Osteocyte (in vitro differentiated cells): ENCODE measurements at regions not wholly inside any gene's neighbourhood (a gene's known extent, or its start where the extent isn't known, plus 50 kb on each side); places are given as distances from the start of the nearest gene placed in this dataset.

Source experiments
- DNase-seq: peaks from one replicate; pipeline ENCODE4 v3.0.0; 2021; ENCODE audit warnings: mixed read lengths; ENCODE audit not compliant: unreplicated experiment; ENCODE audit errors: extremely low spot score
- H3K27ac Mint-ChIP-seq: one replicate; pipeline ENCODE4 v1.8.0; 2021; ENCODE audit warnings: mild to moderate bottlenecking, mixed read lengths; ENCODE audit not compliant: unreplicated experiment
- H3K27me3 Mint-ChIP-seq: one replicate; pipeline ENCODE4 v1.8.0; 2021; ENCODE audit warnings: mixed read lengths; ENCODE audit not compliant: unreplicated experiment
- H3K36me3 Mint-ChIP-seq: one replicate; pipeline ENCODE4 v1.8.0; 2021; ENCODE audit warnings: mixed read lengths; ENCODE audit not compliant: unreplicated experiment
- H3K4me1 Mint-ChIP-seq: one replicate; pipeline ENCODE4 v1.8.0; 2021; ENCODE audit warnings: mixed read lengths; ENCODE audit not compliant: unreplicated experiment
- H3K4me3 Mint-ChIP-seq: one replicate; pipeline ENCODE4 v1.8.0; 2021; ENCODE audit warnings: mild to moderate bottlenecking, moderate library complexity, mixed read lengths; ENCODE audit not compliant: unreplicated experiment
- H3K9me3 Mint-ChIP-seq: one replicate; pipeline ENCODE4 v1.8.0; 2021; ENCODE audit warnings: mixed read lengths; ENCODE audit not compliant: unreplicated experiment
- TF ChIP-seq, protein P1 (sequence below): fragments of 200-600 bp; sonication (generic); IDR thresholded peaks from 2 replicates; pipeline ENCODE4 v1.5.0; 2021; ENCODE audit warnings: antibody characterized with exemption, mild to moderate bottlenecking, moderate library complexity

DNA sequence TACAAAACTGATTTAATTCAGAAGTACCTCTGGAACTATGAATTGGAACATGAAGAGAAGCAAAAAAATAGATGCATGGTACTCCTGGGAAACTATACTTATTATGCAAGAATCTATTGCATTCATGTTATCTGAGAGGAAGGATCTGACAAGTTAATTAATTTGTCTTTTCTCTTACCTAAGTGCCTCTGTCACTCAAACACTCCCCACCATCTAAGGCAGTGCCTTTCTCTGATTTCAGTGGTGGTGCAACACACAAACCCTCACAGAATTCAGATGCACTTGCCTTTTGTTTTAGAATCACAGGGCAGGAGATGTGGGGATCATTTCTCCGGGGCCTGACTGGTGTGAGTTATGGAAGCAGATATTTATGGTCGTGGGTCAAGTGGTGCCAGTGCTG, 52.5 kb upstream of the C9orf72 start:
- H3K27ac Mint-ChIP-seq = no peak overlapping the region
- no peaks in the 10 kb centered on the region for H3K4me1 Mint-ChIP-seq
- no peak for DNase-seq
- H3K27me3 Mint-ChIP-seq = peaks cover 15% of the 10 kb centered on the region
- no peaks in the 10 kb centered on the region for H3K9me3 Mint-ChIP-seq
- H3K36me3 Mint-ChIP-seq = no peaks in the 10 kb centered on the region
- TF ChIP-seq, protein P1, sequence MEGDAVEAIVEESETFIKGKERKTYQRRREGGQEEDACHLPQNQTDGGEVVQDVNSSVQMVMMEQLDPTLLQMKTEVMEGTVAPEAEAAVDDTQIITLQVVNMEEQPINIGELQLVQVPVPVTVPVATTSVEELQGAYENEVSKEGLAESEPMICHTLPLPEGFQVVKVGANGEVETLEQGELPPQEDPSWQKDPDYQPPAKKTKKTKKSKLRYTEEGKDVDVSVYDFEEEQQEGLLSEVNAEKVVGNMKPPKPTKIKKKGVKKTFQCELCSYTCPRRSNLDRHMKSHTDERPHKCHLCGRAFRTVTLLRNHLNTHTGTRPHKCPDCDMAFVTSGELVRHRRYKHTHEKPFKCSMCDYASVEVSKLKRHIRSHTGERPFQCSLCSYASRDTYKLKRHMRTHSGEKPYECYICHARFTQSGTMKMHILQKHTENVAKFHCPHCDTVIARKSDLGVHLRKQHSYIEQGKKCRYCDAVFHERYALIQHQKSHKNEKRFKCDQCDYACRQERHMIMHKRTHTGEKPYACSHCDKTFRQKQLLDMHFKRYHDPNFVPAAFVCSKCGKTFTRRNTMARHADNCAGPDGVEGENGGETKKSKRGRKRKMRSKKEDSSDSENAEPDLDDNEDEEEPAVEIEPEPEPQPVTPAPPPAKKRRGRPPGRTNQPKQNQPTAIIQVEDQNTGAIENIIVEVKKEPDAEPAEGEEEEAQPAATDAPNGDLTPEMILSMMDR = no peak
- H3K4me3 Mint-ChIP-seq = no peak overlapping the region

DNA sequence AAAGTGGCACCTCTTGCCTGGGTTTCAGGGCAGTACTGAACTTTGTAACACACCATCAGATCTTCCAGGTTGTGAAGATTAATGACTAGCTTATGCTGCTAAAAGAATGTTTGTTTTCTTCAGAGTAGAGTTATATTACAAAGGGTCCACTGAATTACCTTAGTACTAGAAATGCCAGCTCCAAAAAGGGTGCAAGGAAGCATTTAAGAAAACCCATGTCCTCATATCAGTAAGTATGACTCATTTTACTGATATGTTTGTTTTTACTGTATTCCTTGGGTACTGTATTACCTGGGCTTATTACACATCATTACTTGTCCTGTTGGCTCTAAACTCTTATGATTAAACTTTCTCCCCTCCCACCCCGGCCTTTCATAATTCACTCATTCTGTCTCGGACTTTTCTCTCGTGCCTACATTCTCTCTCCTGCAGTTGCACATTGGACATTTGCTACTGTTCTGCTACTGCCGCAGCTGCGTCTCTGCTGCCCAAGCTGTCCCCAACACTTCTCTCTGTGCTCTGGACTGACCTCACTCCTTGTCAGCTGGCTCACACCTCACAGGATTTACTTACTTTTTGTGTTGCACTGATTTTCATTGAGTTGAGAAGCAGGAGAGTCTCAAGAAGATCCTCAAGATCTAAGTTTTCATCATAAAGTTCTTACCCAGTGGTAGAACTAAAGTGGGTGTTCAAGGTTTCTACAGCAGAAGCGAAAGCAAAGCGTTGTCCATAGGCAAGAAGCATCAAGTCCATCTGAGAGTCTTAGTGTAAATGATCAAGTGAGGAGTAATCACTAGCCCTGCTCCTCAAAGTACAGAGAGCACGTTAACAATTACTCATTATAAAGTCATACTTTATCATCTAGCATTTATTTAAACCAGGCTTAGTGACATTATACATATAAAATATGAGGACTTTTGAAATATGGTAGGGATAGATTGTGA, 53.2 kb upstream of the C9orf72 start:
- Mint-ChIP-seq H3K36me3 (no peaks in the 10 kb centered on the region), H3K4me1 (no peaks in the 10 kb centered on the region), H3K4me3 (no peak overlapping the region), H3K9me3 (no peaks in the 10 kb centered on the region), H3K27me3 (peaks cover 18% of the 10 kb centered on the region), H3K27ac (no peak overlapping the region)
- DNase-seq = no peak
- TF ChIP-seq, protein P1 = no peak

DNA sequence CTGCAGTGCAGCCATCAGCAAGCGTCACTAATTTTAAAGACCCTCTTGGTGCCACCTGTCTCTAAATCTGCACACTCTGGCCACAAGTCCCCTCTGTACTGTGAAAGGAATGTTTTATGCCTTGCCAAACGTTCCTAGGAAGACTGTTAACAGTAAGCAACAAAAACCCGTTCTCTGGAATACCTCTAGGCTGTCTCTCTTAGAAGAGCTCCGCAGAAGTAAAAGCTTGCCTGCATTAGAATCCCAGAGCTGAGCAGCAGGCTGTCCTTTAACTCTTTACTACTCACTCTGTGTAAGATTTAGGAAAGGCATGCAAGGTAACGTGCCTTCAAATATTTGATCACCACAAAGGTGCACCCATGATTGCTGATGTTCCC, 53.9 kb upstream of the C9orf72 start:
- peaks cover 18% of the 10 kb centered on the region for H3K27me3 Mint-ChIP-seq
- H3K36me3 Mint-ChIP-seq = no peaks in the 10 kb centered on the region
- H3K27ac Mint-ChIP-seq = no peak overlapping the region
- no peaks in the 10 kb centered on the region for H3K4me1 Mint-ChIP-seq
- no peaks in the 10 kb centered on the region for H3K9me3 Mint-ChIP-seq
- TF ChIP-seq, protein P1 = no peak
- no peak overlapping the region for H3K4me3 Mint-ChIP-seq
- no peak for DNase-seq

DNA sequence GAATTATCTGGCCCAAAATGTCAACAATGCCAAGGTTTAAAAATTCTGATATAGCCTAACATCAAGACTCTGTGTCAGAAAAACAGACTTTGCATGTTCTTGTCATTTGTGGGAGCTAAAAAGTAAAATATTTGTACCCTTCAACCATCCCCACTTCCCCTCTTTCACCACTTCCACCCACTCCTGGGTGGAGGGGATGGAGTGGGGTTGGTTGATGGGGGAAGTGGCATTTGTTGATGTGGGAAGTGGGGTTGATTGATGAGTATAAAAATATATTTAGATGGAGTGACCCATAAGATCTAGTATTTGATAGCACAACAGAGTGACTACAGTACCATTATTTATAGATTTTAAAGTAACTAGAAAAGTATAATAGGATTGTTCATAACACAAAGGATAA, 55.0 kb upstream of the C9orf72 start:
- no peak overlapping the region for H3K27ac Mint-ChIP-seq
- H3K4me3 Mint-ChIP-seq = no peak overlapping the region
- no peaks in the 10 kb centered on the region for H3K36me3 Mint-ChIP-seq
- peaks cover 18% of the 10 kb centered on the region for H3K27me3 Mint-ChIP-seq
- TF ChIP-seq, protein P1 = no peak
- H3K9me3 Mint-ChIP-seq = no peaks in the 10 kb centered on the region
- DNase-seq = no peak
- no peaks in the 10 kb centered on the region for H3K4me1 Mint-ChIP-seq

DNA sequence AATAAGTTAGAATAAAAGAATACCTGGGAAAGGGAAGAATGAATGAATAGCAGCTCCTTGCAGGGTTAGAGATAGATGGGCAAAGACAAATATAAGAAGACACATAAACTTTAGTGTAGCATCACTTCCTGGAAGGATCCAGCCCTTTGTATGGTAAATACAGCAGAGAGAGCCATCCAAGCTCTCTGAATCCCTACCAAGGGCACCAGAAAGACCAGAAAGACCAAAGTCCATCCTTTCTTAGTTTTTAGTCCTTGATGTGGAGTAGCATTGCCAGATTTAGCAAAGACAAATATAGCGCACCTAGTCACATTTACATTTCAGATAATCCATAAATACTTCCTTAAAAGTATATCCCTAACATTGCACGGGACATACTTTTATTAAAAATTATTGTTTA, 56.1 kb upstream of the C9orf72 start:
- H3K27me3 Mint-ChIP-seq = peaks cover 14% of the 10 kb centered on the region
- TF ChIP-seq, protein P1 = no peak
- H3K9me3 Mint-ChIP-seq = no peaks in the 10 kb centered on the region
- no peaks in the 10 kb centered on the region for H3K4me1 Mint-ChIP-seq
- no peak for DNase-seq
- no peaks in the 10 kb centered on the region for H3K36me3 Mint-ChIP-seq
- no peak overlapping the region for H3K27ac Mint-ChIP-seq
- no peak overlapping the region for H3K4me3 Mint-ChIP-seq
